Left ventricle myocardium inferior (tissue), 1 donor: ENCODE measurements at regions not wholly inside any gene's neighbourhood (a gene's known extent, or its start where the extent isn't known, plus 50 kb on each side); places are given as distances from the start of the nearest gene placed in this dataset.

Experiments used
- DNase-seq: peaks from one replicate; pipeline ENCODE4 v3.0.0-alpha.2; 2020
- H3K27ac ChIP-seq: fragments of 200-600 bp; replicated peaks from 2 replicates; pipeline ENCODE4 v1.8.0; 2021
- H3K27me3 ChIP-seq: fragments of 200-600 bp; 2 replicates; pipeline ENCODE4 v1.8.0; 2021; ENCODE audit warnings: low read depth
- H3K36me3 ChIP-seq: fragments of 200-600 bp; 2 replicates; pipeline ENCODE4 v1.8.0; 2021
- H3K4me1 ChIP-seq: fragments of 200-600 bp; 2 replicates; pipeline ENCODE4 v1.8.0; 2021
- H3K4me3 ChIP-seq: fragments of 200-600 bp; 2 replicates; pipeline ENCODE4 v1.8.0; 2021; ENCODE audit warnings: mild to moderate bottlenecking, moderate library complexity
- H3K9me3 ChIP-seq: fragments of 200-600 bp; replicated peaks from 2 replicates; pipeline ENCODE4 v1.8.0; 2021
- CTCF ChIP-seq: fragments of 200-600 bp; IDR thresholded peaks from 2 replicates; pipeline ENCODE4 v1.8.0; 2021; ENCODE audit warnings: antibody characterized with exemption, mild to moderate bottlenecking, borderline replicate concordance
- intact Hi-C: fragments of 100-400 bp; cut with micrococcal nuclease; formaldehyde crosslinking; loops from one replicate; pipeline ENCODE4 v1.11.0; 2022
- donor health status: DM: no; HTN: yes; CAD: no; lungs with severe emphysema.

- intact Hi-C loops = no loop called here
These were observed 365.9 kb upstream of the PABPC4L start for GRCh38 chr4:134567461-134567860.

GRCh38 chr4:134560728-134561127 is 359.1 kb upstream of the PABPC4L start:
- no peak for DNase-seq
- no peak for TF ChIP-seq CTCF
- Histone ChIP-seq H3K4me1 (no peaks in the 10 kb centered on the region), H3K4me3 (no peak overlapping the region), H3K36me3 (no peaks in the 10 kb centered on the region), H3K27ac (no peak overlapping the region), H3K9me3 (no peaks in the 10 kb centered on the region), H3K27me3 (no peaks in the 10 kb centered on the region)
- intact Hi-C loops = no loop called here

More at GRCh38 chr4:134567461-134567860, 365.9 kb upstream of the PABPC4L start:
- Histone ChIP-seq H3K9me3 (peaks cover 8% of the 10 kb centered on the region), H3K27ac (no peak overlapping the region), H3K4me1 (no peaks in the 10 kb centered on the region), H3K27me3 (no peaks in the 10 kb centered on the region), H3K36me3 (no peaks in the 10 kb centered on the region), H3K4me3 (no peak overlapping the region)
- TF ChIP-seq CTCF = no peak
- no peak for DNase-seq

GRCh38 chr4:134552063-134552462 is 350.5 kb upstream of the PABPC4L start:
- Histone ChIP-seq H3K27ac (no peak overlapping the region), H3K27me3 (no peaks in the 10 kb centered on the region), H3K9me3 (peaks cover 35% of the 10 kb centered on the region), H3K4me1 (no peaks in the 10 kb centered on the region), H3K4me3 (no peak overlapping the region), H3K36me3 (no peaks in the 10 kb centered on the region)
- no peak for TF ChIP-seq CTCF
- intact Hi-C loops = no loop called here
- DNase-seq = no peak

- Histone ChIP-seq H3K9me3 (peaks cover 43% of the 10 kb centered on the region), H3K27me3 (no peaks in the 10 kb centered on the region), H3K4me1 (no peaks in the 10 kb centered on the region), H3K36me3 (no peaks in the 10 kb centered on the region), H3K4me3 (no peak overlapping the region), H3K27ac (no peak overlapping the region)
- DNase-seq = no peak
- no peak for TF ChIP-seq CTCF
- intact Hi-C loops = no loop called here
These were observed 349.8 kb upstream of the PABPC4L start for GRCh38 chr4:134551348-134551747.

GRCh38 chr4:134548052-134548628 is 346.6 kb upstream of the PABPC4L start:
- Histone ChIP-seq H3K27me3 (no peaks in the 10 kb centered on the region), H3K4me1 (no peaks in the 10 kb centered on the region), H3K9me3 (peaks cover 45% of the 10 kb centered on the region), H3K27ac (no peak overlapping the region), H3K36me3 (no peaks in the 10 kb centered on the region), H3K4me3 (no peak overlapping the region)
- no peak for DNase-seq
- no peak for TF ChIP-seq CTCF
- intact Hi-C loops = no loop called here

GRCh38 chr4:134546279-134546678 is 344.7 kb upstream of the PABPC4L start:
- TF ChIP-seq CTCF = no peak
- intact Hi-C loops = no loop called here
- Histone ChIP-seq H3K27ac (no peak overlapping the region), H3K4me1 (no peaks in the 10 kb centered on the region), H3K4me3 (no peak overlapping the region), H3K9me3 (peaks cover 45% of the 10 kb centered on the region), H3K27me3 (no peaks in the 10 kb centered on the region), H3K36me3 (no peaks in the 10 kb centered on the region)
- DNase-seq = no peak
